ENCODE measurements at regions not wholly inside any gene's neighbourhood (a gene's known extent, or its start where the extent isn't known, plus 50 kb on each side); places are given as distances from the start of the nearest gene placed in this dataset.

GRCh38 chr3:195004512-195005250 is 266.3 kb downstream of the XXYLT1 start:
- TF ChIP-seq, protein P1, sequence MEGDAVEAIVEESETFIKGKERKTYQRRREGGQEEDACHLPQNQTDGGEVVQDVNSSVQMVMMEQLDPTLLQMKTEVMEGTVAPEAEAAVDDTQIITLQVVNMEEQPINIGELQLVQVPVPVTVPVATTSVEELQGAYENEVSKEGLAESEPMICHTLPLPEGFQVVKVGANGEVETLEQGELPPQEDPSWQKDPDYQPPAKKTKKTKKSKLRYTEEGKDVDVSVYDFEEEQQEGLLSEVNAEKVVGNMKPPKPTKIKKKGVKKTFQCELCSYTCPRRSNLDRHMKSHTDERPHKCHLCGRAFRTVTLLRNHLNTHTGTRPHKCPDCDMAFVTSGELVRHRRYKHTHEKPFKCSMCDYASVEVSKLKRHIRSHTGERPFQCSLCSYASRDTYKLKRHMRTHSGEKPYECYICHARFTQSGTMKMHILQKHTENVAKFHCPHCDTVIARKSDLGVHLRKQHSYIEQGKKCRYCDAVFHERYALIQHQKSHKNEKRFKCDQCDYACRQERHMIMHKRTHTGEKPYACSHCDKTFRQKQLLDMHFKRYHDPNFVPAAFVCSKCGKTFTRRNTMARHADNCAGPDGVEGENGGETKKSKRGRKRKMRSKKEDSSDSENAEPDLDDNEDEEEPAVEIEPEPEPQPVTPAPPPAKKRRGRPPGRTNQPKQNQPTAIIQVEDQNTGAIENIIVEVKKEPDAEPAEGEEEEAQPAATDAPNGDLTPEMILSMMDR (IDR thresholded peaks at IDR 0.05) = no peak
- no peak for TF ChIP-seq EZH2phosphoT487 (IDR thresholded peaks at IDR 0.05)
- TF ChIP-seq EZH2 (IDR thresholded peaks at IDR 0.05) = no peak
